Lung microvascular endothelial cell (primary cell): ENCODE measurements at regions not wholly inside any gene's neighbourhood (a gene's known extent, or its start where the extent isn't known, plus 50 kb on each side); places are given as distances from the start of the nearest gene placed in this dataset.

ENCODE experiments used
- DNase-seq, 2 donors: peaks; one replicate each; pipeline versions ENCODE4 v3.0.0 to v3.0.0-alpha.2; 2010; ENCODE audit warnings: low read depth in 2 of 2

DNA sequence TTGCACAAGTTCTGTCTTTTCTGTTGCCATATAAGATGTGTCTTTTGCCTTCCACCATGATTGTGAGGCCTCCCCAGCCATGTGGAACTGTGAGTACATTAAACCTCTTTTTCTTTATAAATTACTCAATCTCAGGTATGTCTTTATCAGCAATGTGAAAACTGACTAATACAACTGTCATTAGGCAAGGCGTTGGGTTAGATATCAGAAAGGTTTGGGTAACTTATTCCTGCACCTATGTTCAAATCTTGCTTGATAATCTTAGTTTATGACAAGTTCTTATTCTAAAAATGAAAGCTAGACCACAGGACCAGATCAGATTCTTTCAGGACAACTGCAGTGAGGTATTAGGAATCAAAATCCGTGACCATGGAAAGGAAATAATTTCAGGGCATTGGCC is 160.6 kb upstream of the BDNF start:
- DNase-seq: no peak

DNA sequence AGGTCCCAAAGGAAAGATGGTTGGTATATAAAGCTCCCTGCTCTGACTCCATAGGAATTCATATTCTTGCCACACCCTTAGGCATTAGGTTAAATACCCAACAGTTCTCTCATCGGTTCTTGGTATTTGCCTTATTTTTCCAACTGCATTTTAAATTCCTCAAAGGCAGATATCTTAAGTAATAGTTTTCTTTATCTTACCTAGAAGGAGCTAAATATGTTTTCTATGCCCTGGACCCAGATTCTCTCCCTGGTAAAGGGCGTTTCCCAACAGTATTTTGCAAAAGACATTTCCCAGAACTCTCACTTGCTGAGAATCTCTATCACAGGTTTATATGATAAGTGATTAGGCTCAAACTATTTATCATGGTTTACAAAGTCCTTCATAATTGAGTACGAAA is 158.6 kb upstream of the BDNF start:
- no peak for DNase-seq

DNA sequence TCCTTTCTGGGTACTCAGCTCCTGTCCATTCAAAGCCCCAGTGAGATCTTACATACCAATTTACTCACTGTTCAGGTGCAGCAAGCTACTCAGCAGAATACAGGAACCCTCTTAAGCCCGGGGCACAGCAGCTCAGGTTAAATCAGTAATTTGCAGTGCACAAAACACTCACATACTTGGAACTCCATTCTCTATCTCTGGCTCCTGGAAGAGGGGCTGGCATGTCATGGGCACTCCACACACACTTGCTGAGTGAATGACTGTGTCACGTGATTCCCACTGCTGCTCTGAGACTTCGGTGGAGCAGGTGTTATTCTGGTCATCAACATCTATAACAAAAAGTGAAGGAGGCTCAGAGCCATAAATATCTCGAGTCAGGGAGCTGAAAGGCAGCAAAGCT is 157.3 kb upstream of the BDNF start:
- no peak for DNase-seq

DNA sequence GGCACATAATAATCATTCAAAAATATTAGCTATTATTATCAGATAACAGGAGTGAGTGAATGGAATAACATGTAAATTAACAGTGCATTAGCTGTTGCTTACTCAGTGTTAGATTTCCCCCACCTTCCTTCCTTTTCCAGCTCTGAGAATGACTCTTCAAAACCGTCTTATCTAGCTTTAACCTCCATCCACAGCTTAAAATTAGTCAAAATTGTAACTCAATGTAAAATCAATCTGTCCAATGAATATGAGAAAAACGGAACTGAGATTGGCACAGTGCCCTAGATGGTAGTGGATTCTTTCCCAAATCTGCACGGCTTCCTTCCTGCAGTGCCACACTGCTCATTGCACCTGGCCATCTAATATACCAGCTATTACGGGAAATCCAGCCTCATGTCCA is 156.8 kb upstream of the BDNF start:
- DNase-seq: peak in 1 of 2 donors; percentile 7

DNA sequence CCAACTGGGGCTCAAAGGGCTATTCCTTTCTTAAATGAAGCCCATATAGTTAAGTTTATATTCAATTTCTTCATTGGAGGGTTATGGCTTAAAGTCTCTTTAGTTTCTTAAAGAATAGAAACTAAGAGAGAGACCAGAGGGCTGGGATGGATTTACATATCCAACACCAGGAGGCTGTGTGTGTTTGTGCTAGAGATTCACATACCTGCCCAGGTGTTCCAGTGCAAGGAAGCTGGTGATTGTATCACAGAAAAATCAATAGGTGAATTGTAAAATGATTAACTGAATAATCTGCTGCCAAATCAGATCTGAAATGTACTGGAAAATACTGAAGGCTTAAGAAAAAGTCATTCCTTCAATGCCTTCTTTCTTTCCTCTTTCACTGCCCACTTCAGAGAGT is 148.2 kb upstream of the BDNF start:
- no peak for DNase-seq

DNA sequence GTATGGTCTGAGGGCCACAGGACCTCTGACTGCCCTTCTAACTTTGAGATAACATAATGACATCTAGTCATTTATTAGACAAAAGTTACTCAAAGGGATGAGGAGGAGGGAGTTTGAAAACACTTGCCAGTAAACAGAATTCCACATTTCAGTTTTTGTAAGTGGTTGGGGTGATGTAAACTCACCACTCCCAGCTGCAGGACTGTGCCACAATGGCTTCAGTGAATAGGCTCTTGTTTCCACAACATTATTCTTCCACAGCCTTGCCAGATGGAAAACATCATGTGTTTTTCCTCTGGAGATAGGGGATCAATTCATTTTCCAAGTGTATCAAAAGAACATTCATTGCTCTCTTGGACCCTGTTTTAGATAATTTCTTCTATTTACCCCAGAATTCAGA is 147.2 kb upstream of the BDNF start:
- no peak for DNase-seq

DNA sequence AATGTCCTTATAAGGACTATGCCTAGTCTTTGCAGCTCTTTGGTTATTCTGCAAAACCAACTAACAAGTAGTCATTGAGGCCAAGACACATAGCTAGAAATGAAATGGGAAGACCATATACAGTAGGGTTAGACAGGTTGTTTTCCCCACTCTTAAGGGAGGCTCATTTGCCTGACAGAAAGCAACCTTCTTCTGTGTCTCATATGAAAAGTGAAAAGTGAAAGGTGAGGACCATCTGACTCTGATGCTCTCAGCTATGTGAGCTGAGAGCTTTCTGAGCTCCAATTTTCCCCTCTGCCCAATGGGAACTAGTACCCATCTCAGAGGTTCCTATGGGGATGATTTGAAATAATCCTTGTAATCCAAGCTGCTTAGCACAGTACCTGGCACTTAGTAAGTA is 142.0 kb upstream of the BDNF start:
- DNase-seq: no peak

DNA sequence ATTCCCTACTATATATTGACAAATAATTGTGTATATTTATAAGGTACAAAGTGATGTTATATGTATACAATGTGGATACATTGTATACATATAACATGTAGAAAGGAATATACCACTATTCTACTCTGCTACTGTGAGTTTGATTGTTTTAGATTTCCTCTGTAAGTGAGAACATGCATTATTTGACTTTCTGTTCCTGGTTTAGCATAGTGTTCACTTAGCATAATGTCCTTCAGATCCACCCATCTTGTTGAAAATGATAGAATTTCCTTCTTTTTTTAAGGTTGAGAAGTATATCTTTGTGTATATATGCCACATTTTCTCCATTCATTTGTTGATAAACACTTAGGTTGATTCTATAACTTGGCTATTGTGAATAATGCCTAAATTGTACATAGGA is 140.8 kb upstream of the BDNF start:
- no peak for DNase-seq

DNA sequence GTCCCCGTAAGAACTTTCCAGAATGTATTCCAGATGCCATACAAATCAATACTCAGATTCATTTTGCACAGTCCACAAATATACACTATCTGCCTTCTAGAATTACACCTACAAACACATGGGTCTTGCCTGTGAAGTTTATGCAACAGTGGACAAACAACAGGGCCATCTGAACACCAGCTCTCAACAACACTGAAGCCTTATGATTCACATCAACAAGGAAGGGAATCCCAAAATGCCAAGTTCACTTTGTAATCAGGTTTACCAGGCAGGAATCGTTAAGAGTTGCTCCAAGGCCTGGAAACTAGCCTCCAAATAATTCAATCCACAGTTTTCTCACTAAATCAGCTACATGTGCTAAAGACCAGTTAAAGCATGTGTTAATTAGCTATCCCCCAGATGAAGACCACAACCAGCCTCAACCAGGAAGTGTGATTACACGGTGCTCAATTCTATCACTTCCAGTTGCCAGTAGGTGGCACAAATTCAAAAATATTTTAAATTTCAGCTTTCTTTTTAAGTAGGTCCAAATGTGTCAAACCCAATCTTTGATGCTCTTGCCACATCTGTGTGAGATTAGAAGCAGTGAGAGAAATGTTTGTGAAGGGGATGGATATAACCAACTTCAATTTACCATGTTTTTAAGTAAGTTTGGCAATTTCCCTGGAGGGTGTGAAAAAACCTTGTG is 139.1 kb upstream of the BDNF start:
- DNase-seq: peak; percentile 7 to 32

DNA sequence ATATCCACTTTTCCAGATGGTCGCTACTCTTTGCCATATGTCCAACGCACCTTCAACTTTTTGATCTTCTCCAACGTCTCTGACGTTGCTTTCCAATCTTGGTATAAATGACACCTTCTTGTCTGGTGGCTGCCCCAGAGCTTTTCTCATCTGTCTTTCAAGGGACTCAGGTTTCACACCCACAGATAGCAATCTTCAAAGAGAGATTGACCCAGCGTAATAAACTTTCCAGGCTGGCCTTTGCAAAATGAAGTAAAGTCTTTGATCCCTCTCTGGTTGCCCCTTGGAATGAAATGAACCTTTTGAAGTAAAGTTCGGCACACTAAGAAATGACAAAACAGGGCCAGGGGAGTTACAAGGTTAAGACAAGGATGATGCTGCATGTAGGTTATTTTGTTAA is 138.4 kb upstream of the BDNF start:
- DNase-seq: no peak

DNA sequence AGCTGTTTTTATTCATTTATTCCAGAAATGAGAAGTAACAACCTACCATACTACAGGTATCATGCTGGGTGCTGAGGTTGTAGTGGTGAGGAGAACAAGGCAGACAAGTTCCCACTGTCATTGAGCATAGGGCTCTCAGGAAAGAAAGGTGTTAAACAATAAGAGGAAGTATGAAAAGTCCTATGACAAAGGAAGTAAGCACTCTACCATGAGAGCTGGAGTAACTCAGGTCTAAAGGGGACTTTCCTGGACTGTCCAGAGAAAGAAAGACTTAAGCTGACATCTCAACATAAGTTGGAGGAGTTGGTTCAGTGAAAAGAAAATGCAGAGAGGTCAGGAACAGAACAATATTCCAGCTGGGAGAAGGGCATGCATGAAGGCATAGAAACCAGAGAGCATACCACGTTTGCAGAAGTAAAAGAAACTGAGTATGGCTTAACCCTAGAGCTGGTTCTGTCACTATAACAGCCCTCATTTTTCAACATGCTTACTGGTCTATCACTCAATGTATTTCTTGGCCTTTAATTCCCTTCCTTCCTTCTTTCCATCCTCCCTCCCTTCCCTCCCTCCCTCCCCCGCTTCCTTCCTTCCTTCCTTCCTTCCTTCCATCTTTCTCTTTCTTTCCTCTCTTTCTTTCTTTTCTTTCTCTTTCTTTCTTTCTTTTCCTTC is 137.8 kb upstream of the BDNF start:
- DNase-seq: no peak

DNA sequence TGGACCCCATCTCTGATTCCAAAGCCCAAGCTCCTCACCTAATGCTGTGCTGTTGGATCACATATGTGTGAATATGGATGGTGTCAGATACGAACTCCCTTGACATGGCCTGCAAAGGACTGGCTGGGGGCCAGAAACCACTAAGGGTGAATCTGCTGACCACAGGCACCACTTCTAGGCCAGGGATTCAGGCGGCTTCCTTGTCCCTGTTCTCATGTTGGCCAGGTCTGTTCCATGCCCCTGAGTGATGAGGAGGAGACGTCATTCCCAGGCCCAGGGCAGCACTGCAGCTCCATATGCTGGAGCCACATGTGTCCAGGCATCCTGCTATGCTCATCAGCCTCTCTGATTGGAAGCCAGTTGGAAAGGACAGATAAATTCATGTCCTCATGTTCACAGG is 130.0 kb upstream of the BDNF start:
- DNase-seq: no peak

DNA sequence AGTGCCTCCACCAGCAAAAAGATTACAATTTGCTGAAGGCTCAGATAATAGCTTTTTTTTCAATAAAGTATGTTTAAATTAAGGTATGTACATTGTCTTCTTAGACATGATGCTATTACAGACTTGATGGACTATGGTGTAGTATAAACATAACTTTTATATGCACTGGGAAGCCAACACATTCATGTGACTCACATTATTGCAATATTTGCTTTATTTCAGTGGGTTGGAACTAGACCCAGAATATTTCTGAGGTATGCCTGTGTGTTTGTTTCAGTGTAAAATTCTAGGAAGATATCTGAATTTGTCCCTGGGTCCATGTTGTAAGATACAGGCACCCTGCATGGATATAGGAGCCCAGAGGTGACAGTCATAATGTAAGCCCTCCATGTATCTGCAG is 120.0 kb upstream of the BDNF start:
- DNase-seq: no peak

DNA sequence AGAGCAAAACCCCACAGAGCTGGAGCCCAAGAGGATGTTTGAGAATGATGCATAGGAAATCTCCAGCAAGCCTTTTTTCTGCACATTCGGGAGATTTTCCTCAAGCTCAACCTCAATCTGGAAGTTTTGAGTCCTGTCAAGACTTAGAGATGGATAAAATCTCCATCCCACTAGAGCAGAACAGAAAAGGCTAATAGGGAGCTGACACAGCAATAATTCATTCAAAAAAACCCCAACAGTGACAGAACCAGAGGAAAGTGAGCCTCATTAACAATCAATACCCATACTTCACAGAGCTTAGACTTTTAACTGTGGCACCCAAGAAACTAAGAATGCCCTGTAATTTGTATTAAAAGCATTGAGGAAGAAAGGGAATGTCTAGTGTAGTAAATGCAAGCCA is 115.9 kb upstream of the BDNF start:
- DNase-seq: no peak

DNA sequence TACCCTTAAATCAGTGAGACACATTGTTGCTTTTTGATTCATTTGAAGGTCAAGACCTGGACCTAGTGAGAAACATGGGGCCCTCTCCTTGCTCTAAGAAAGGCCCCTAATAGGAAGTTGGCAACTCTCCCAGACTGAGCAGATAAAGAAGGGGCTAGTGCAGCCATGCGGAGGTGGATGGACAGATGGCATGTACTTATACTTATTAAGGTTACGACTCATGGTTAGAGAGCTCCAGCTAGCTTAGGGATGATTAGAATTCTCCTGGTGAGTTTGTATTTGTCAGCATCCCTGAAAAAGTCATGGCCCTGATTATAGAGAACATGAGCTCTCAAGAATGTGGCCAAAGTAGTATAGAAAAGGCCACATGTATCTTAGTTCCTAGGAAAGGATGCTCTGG is 112.1 kb upstream of the BDNF start:
- no peak for DNase-seq

DNA sequence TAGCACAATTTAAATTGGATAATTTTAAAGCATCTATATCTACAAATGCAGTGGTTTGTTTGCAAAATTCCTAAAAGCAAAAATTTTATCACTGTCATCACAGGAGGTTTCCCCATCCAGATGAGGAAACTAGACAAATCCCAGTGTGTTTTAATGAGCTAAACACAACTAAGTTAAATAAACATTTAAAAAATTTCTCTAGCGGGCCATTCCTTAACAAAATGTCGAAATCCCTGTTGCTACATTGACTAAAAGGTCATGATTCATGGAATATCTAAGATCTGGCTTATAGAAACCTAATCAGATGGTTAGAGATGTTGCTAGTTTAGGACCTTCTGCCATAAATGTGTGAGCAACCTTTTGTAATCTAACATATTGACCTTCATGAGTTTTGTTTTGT is 107.3 kb upstream of the BDNF start:
- DNase-seq: no peak

DNA sequence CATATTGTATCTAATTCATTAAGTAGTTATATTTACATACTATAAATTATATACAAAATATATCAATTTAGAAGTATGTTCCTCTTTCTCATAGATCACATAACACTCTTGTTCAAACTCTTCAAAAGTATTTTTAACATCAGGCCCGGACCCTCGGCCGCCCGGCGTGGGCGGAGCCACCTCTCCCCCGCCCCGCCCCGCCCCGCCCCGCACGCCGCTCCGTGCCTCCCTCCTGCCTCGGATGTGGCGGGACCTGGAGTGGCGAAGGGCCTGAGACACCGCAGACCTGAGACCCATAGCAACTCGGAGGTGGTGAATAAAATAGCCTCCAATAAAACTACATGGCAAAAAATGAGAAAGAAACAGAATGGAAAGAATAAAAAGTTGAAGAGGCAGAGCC is 105.9 kb upstream of the BDNF start:
- no peak for DNase-seq

DNA sequence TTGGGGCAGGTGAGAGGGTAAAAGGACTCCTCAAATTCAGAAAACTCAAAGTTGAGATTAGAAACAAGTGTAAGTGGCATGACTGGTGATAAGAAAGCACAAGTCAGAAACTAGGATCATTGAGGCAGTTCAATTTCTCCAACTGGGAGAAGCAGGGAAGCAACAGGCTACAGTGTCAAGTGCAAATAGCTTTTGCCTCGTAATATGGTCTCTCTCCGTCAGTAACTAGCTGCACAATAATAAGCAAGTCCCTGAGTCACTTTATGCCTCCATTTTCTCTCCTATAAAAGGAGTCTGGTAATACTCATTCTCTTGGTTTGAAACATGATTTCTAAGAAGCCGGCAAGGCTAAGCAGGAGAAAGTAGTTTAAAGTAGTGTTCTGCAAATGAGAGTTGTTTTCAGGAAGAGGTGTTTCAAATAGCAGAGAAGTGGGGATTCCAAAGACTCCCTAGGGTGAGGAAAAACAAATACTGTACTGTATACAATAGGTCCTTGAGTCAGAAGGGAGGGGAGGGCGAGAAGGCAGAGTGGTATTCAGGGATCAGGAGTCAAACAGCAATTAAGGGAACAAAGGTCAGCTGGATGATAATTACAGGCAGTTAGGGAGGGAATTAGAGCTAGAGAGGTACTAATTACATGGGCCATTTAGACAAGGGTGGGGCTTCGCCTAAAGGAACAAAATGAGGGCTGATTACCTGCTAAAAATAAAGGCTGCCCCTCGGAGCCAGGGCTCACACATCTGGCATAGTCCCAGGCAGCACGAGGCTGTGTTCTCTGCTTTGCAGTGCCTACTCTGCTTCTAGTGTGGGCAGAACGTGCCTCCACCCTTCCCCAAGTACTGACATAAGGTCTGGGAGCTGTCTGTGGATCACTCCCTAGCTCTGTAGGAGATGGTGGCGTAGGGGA is 96.0 kb upstream of the BDNF start:
- DNase-seq: no peak

DNA sequence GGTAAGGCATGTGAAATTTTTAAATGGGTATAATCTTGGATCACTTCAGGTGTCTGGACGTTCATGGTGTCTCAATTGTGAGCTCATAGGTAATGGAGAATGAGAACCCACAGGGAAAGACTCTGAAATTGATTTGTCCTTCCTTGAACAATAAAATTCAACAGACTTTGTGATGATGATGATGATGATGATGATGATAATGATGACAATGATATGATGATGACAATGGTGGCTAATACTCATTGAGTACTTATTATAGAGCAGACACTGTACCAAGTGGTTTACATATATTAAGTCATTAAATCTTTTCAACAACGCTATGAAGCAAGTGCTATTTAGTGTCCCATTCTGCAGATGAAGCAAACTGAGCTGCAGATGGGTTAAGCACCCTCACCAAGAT is 86.6 kb upstream of the BDNF start:
- DNase-seq: no peak

DNA sequence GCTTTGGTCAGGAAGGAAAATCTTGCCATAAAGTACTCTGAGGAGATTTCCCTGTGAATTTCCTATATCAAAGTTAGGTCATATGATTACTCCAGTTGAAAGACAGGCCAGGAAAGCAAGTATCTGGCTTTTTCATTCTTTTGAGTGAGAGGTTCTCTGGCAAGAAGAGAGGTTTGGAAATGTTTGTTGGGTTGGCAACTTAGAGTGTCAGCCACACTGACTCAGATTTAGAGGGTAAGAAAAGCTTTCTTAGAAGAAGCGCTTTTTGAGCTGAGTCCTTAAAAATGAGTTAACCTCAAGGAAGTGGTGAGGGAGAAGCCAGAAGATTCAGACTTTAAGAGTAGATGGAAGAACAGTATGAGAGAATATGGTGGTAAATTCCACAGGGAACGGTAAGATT is 86.1 kb upstream of the BDNF start:
- no peak for DNase-seq

DNA sequence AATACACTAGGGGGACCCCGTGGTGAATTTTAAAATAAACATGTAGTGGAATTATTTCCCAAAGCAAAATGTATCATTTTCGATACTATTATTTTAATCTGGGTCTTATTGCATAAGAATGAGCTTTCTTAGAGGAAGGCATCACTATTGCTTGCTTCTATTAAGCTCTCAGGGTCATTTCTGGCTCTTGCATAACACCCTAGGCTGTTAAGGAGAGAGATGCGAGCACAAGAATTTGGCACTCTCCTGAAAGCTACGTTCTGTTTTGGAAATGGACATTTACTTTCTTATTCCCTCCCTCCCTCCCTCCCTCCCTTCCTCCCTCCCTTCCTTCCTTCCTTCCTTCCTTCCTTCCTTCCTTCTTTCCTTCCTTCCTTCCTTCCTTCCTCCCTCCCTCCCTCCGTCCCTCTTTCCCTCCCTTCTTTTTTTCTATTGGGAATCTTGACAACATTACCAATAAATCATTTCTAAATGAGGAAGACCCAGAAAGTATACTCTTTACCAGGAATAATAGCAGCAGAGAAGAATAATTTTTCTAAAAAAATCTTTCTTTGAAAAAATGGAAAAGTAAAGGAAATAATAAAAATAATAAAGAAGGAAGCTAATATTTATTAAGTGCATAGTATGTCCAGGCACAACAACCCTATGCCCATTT is 83.6 kb upstream of the BDNF start:
- no peak for DNase-seq

DNA sequence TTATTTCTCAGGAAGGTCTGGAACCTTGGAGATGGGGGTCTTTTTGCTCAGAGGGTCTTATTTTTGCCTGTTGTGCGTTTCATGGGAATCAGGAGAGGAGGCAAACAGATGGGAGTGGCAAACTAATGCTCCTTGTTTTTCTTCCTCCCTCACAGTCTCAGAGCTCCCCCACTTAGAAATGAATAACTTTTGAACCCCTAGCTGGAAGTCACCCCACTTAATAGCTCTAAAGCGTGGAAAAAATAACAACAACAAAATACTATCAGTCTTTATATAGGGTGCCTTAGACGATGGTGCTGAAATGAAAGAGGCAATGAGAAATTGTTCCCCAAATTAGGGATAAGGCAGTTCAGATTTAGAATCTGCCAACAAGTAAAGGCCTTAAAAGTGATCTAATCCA is 76.8 kb upstream of the BDNF start:
- no peak for DNase-seq
